ENCODE measurements at regions not wholly inside any gene's neighbourhood (a gene's known extent, or its start where the extent isn't known, plus 50 kb on each side); places are given as distances from the start of the nearest gene placed in this dataset.

DNA sequence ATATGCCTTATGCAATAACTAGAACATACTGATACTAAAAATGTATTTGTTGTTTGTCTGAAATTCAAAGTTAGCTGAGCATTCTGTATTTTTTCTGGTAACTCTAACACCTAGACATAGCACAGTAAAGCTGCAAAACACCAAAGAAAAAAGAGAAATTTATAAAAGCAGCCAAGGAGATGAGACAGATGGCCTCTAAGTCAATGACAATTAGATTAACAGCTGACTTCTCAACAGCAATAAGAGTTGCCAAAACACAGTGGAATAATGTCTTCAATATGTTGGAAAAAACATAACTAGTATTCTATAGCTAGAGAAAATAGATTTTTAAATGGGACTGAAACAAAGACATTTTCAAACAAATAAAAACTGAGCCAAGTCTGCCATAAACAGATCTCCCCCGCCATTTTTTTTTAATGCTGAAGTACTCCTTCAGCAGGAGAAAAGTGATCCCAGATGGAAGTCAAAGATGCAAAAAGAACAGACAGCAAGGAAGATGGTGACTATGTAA is 81.3 kb downstream of the SYF2 start:
- Histone ChIP-seq H3K36me3 (ENCODE audit: control insufficient read depth in 2 of 2, insufficient read depth in 2 of 2, low read length in 2 of 2) (no peaks in the 10 kb centered on the region), H3K27me3 (ENCODE audit: control insufficient read depth in 2 of 2, insufficient read depth in 2 of 2, low read length in 2 of 2) (no peaks in the 10 kb centered on the region), H3K4me3 (ENCODE audit: low read length in 2 of 2) (no peak overlapping the region)

DNA sequence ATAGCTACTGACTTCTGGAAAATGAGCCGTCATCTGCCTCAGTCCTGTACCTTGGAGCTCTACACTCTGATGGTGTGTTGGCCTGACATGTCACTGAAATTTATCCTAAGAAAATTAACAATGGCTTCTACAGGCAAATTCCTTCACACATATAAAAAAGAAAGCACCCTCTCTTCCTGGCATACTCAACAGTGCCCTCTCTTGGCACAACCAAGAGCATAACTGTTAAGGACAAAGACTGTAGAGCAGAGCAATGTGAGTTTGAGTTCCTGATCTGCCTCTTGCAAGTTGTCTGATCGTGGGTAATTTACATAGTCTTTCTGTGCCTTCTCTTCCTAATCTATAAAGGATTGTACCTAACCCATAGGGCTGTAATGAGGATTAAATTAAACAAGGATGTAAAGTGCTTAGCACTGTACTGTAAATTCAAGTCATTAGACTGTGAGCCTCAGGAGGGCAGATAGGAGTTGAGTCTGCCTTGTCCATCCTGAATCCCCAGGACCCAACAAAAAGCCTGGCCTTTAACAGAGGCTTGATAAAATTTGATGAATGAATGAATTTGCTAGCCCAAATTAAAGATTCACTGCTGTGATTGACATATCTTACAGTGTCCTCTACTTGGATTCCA is 83.5 kb downstream of the SYF2 start:
- H3K9ac ChIP-seq (ENCODE audit: low read depth in 1 of 2, low read length in 2 of 2) = no peak overlapping the region
- no peaks in the 10 kb centered on the region for H3K9me3 ChIP-seq (ENCODE audit: control insufficient read depth in 2 of 2, low read length in 2 of 2)
- H3K27me3 ChIP-seq (ENCODE audit: control insufficient read depth in 2 of 2, insufficient read depth in 2 of 2, low read length in 2 of 2) = no peaks in the 10 kb centered on the region
- no peaks in the 10 kb centered on the region for H3K36me3 ChIP-seq (ENCODE audit: control insufficient read depth in 2 of 2, insufficient read depth in 2 of 2, low read length in 2 of 2)
- no peak overlapping the region for H3K4me3 ChIP-seq (ENCODE audit: low read length in 2 of 2)
- H3K27ac ChIP-seq (ENCODE audit: low read depth in 2 of 2, low read length in 2 of 2) = no peak overlapping the region
- no peaks in the 10 kb centered on the region for H3K4me1 ChIP-seq (ENCODE audit: control insufficient read depth in 2 of 2, insufficient read depth in 2 of 2, low read length in 2 of 2)

More for the DNA sequence above, 81.3 kb downstream of the SYF2 start:
- H3K4me1 ChIP-seq (ENCODE audit: control insufficient read depth in 2 of 2, insufficient read depth in 2 of 2, low read length in 2 of 2) = no peaks in the 10 kb centered on the region
- no peaks in the 10 kb centered on the region for H3K9me3 ChIP-seq (ENCODE audit: control insufficient read depth in 2 of 2, low read length in 2 of 2)
- H3K27ac ChIP-seq (ENCODE audit: low read depth in 2 of 2, low read length in 2 of 2) = no peak overlapping the region
- H3K9ac ChIP-seq (ENCODE audit: low read depth in 1 of 2, low read length in 2 of 2) = no peak overlapping the region

DNA sequence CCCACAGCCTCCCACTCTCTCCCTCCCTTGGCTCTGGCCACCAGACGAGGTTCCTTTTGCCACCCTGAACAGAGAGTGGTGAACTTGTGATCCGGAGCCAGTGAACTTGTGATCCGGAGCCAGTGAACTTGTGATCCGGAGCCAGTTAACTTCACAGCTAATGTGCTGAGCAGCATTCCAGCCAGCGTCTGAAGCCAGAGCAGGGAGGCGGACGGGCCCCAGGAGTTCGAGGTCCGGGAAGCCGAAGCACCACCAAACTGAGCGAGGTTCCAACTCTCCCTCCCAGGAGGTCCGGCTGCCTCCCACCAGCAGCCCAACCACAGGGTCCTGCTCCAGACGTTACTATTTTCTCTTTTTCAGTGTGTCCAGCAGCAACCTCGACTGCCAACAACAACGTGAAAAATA is 85.8 kb downstream of the SYF2 start:
- H3K36me3 ChIP-seq (ENCODE audit: control insufficient read depth in 2 of 2, insufficient read depth in 2 of 2, low read length in 2 of 2) = no peaks in the 10 kb centered on the region
- no peaks in the 10 kb centered on the region for H3K4me1 ChIP-seq (ENCODE audit: control insufficient read depth in 2 of 2, insufficient read depth in 2 of 2, low read length in 2 of 2)
- H3K4me3 ChIP-seq (ENCODE audit: low read length in 2 of 2) = no peak overlapping the region
- H3K9me3 ChIP-seq (ENCODE audit: control insufficient read depth in 2 of 2, low read length in 2 of 2) = no peaks in the 10 kb centered on the region
- H3K9ac ChIP-seq (ENCODE audit: low read depth in 1 of 2, low read length in 2 of 2) = no peak overlapping the region
- no peaks in the 10 kb centered on the region for H3K27me3 ChIP-seq (ENCODE audit: control insufficient read depth in 2 of 2, insufficient read depth in 2 of 2, low read length in 2 of 2)
- no peak overlapping the region for H3K27ac ChIP-seq (ENCODE audit: low read depth in 2 of 2, low read length in 2 of 2)

DNA sequence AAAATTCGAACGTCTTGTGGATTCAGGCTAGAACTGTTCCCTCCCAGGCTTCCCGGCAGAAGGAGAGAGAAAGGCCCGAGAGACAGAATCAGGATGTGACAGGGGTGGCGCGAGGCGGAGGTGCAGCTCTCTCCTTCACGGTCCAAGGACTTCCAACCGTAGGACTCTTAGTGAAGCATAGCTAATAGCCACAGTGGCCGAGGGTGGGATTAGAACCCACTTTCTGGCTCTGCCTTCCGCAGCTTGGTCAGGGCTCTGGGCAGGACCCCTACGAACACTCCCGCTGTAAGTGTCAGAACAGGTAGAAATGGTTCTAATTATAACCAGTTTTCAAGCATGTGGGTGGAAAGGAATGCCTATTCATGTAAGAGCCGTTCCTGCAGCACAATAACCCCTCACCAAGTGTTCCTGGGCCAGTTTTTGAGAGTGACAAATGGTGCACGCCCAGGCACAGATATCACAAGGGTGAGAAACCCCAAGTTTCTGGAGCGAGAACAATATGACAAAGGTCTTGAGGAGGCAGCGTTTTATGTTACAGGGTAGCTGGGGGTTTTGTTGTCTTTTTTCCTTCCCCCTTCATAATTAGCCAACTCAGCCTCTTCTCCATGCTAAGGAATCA is 86.4 kb downstream of the SYF2 start:
- H3K4me3 ChIP-seq (ENCODE audit: low read length in 2 of 2) = no peak overlapping the region
- no peak overlapping the region for H3K27ac ChIP-seq (ENCODE audit: low read depth in 2 of 2, low read length in 2 of 2)
- H3K27me3 ChIP-seq (ENCODE audit: control insufficient read depth in 2 of 2, insufficient read depth in 2 of 2, low read length in 2 of 2) = no peaks in the 10 kb centered on the region
- H3K9ac ChIP-seq (ENCODE audit: low read depth in 1 of 2, low read length in 2 of 2) = no peak overlapping the region
- H3K9me3 ChIP-seq (ENCODE audit: control insufficient read depth in 2 of 2, low read length in 2 of 2) = no peaks in the 10 kb centered on the region
- no peaks in the 10 kb centered on the region for H3K4me1 ChIP-seq (ENCODE audit: control insufficient read depth in 2 of 2, insufficient read depth in 2 of 2, low read length in 2 of 2)
- H3K36me3 ChIP-seq (ENCODE audit: control insufficient read depth in 2 of 2, insufficient read depth in 2 of 2, low read length in 2 of 2) = no peaks in the 10 kb centered on the region

DNA sequence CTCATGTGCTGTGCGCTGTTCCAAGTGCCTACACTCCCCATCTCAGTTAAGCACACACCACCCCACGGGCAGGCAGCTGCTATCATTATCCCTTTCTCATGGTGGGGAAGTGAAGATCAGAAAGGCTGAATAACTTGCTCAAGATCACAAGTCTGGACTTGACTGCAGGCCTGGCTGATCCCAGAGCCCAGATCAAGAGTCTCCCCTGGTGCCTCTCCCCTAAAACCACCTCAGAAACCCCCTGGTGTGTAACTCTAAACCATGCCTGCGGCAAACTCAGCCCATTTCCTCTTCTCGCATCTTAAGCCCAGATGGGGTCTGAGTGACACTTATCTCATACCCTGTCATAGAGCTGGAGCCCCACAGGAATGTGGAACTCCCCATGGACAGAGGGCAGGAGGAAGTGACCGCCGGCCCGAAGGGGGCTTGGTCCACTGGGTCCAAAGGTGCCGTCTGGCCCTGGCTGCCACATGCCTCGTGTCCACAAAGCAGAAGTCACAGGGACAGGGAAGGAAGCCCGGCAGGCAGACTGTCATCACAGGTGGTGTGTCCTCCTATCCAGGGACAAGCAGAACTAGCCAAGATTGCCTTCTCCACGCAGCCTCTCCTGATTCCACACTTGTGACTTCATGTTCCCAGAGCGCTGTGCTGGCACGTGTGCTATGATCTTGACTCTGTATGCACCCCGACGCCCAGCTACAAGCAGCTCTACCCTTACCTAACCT is 92.1 kb downstream of the SYF2 start:
- H3K36me3 ChIP-seq (ENCODE audit: control insufficient read depth in 2 of 2, insufficient read depth in 2 of 2, low read length in 2 of 2) = no peaks in the 10 kb centered on the region
- H3K27me3 ChIP-seq (ENCODE audit: control insufficient read depth in 2 of 2, insufficient read depth in 2 of 2, low read length in 2 of 2) = peaks cover 0 to 6% of the 10 kb centered on the region in 2 donors
- no peak overlapping the region for H3K27ac ChIP-seq (ENCODE audit: low read depth in 2 of 2, low read length in 2 of 2)
- no peaks in the 10 kb centered on the region for H3K4me1 ChIP-seq (ENCODE audit: control insufficient read depth in 2 of 2, insufficient read depth in 2 of 2, low read length in 2 of 2)
- H3K4me3 ChIP-seq (ENCODE audit: low read length in 2 of 2) = no peak overlapping the region
- H3K9me3 ChIP-seq (ENCODE audit: control insufficient read depth in 2 of 2, low read length in 2 of 2) = no peaks in the 10 kb centered on the region
- no peak overlapping the region for H3K9ac ChIP-seq (ENCODE audit: low read depth in 1 of 2, low read length in 2 of 2)

DNA sequence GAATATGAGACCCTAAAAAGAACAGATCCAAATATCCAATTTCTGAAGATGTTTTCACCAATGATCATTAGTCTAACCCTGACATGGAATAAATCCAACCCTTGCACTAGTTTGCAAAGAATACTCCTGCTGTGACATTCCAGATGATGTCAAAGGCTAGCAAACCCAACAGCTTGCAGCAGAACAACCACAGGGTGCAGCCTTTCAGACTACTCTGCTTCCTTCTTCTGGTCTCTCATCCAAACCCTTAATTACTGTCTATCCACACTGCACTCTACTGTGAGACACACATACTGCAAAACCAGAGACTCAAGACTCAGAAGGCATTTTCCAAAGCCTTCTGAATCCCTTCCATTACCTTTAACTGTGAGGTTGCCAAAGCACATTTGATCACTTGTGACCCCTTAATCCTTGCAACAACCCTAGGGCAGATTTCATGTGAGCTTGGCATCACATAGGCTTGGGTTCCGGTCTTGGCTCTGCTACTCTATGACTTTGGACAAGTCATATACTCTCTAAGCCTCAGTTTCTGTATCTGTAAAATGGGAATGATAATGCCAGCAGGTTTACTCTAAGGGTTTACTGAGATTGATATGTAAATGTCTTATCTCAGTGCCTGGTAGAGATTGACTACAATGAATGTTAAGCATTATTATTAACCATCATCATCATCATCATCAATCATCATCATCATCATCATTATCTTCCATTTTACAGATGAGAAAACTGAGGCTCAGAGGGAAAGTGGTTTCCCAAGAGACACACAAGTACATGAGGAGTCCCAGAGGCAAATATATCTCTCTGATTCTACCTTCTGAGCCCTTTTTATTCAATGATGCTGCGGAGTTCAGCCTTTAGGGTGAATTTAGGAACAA is 94.5 kb downstream of the SYF2 start:
- H3K4me1 ChIP-seq (ENCODE audit: control insufficient read depth in 2 of 2, insufficient read depth in 2 of 2, low read length in 2 of 2) = no peaks in the 10 kb centered on the region
- H3K4me3 ChIP-seq (ENCODE audit: low read length in 2 of 2) = no peak overlapping the region
- H3K27ac ChIP-seq (ENCODE audit: low read depth in 2 of 2, low read length in 2 of 2) = no peak overlapping the region
- H3K36me3 ChIP-seq (ENCODE audit: control insufficient read depth in 2 of 2, insufficient read depth in 2 of 2, low read length in 2 of 2) = no peaks in the 10 kb centered on the region
- no peak overlapping the region for H3K9ac ChIP-seq (ENCODE audit: low read depth in 1 of 2, low read length in 2 of 2)
- H3K27me3 ChIP-seq (ENCODE audit: control insufficient read depth in 2 of 2, insufficient read depth in 2 of 2, low read length in 2 of 2) = peaks cover 2 to 6% of the 10 kb centered on the region in 2 donors
- no peaks in the 10 kb centered on the region for H3K9me3 ChIP-seq (ENCODE audit: control insufficient read depth in 2 of 2, low read length in 2 of 2)

DNA sequence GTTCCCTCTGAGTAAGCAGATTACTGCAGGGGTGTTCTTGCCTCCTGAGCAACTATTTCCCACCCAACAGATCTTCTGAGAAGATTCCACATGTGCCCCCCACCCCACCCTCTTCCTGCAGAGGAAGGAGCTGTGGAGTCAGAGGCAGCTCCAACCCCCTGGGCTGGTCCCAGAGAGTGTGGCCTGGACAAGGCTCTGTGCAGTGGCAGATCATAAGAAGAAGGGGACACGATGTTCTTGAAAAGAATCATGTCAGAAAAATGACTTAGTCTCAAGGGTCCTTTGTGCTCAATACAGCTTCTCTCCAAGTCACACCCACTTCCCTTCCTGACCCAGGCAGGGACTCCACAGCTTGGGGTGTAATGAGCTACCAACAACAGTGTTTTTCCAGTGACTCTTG is 95.2 kb downstream of the SYF2 start:
- no peaks in the 10 kb centered on the region for H3K36me3 ChIP-seq (ENCODE audit: control insufficient read depth in 2 of 2, insufficient read depth in 2 of 2, low read length in 2 of 2)
- H3K9me3 ChIP-seq (ENCODE audit: control insufficient read depth in 2 of 2, low read length in 2 of 2) = no peaks in the 10 kb centered on the region
- H3K4me1 ChIP-seq (ENCODE audit: control insufficient read depth in 2 of 2, insufficient read depth in 2 of 2, low read length in 2 of 2) = no peaks in the 10 kb centered on the region
- H3K4me3 ChIP-seq (ENCODE audit: low read length in 2 of 2) = no peak overlapping the region
- H3K27ac ChIP-seq (ENCODE audit: low read depth in 2 of 2, low read length in 2 of 2) = no peak overlapping the region
- no peak overlapping the region for H3K9ac ChIP-seq (ENCODE audit: low read depth in 1 of 2, low read length in 2 of 2)
- H3K27me3 ChIP-seq (ENCODE audit: control insufficient read depth in 2 of 2, insufficient read depth in 2 of 2, low read length in 2 of 2) = peaks cover 2 to 6% of the 10 kb centered on the region in 2 donors

DNA sequence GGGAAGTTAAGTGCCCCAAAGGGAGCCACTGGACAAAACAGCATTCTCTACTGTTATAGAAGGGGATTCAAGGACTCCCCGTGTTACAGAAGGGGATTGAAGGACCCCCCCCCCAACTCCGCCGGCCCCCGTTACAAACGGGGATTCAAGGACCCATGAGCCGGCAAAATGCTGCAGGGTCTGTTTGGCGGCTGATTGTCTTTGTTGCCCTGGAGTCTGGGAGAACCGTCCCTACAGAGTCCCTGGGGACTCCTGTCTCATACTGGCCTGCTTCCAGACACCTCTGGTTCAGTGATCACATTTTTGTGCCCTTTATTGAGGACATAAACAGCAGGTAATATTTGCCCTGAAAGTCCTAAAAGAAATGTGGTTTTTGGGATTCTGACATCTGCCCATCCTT is 96.4 kb downstream of the SYF2 start:
- H3K27ac ChIP-seq (ENCODE audit: low read depth in 2 of 2, low read length in 2 of 2) = no peak overlapping the region
- peaks cover 2 to 6% of the 10 kb centered on the region in 2 donors for H3K27me3 ChIP-seq (ENCODE audit: control insufficient read depth in 2 of 2, insufficient read depth in 2 of 2, low read length in 2 of 2)
- H3K9me3 ChIP-seq (ENCODE audit: control insufficient read depth in 2 of 2, low read length in 2 of 2) = no peaks in the 10 kb centered on the region
- no peak overlapping the region for H3K9ac ChIP-seq (ENCODE audit: low read depth in 1 of 2, low read length in 2 of 2)
- H3K36me3 ChIP-seq (ENCODE audit: control insufficient read depth in 2 of 2, insufficient read depth in 2 of 2, low read length in 2 of 2) = no peaks in the 10 kb centered on the region
- H3K4me3 ChIP-seq (ENCODE audit: low read length in 2 of 2) = no peak overlapping the region
- no peaks in the 10 kb centered on the region for H3K4me1 ChIP-seq (ENCODE audit: control insufficient read depth in 2 of 2, insufficient read depth in 2 of 2, low read length in 2 of 2)

DNA sequence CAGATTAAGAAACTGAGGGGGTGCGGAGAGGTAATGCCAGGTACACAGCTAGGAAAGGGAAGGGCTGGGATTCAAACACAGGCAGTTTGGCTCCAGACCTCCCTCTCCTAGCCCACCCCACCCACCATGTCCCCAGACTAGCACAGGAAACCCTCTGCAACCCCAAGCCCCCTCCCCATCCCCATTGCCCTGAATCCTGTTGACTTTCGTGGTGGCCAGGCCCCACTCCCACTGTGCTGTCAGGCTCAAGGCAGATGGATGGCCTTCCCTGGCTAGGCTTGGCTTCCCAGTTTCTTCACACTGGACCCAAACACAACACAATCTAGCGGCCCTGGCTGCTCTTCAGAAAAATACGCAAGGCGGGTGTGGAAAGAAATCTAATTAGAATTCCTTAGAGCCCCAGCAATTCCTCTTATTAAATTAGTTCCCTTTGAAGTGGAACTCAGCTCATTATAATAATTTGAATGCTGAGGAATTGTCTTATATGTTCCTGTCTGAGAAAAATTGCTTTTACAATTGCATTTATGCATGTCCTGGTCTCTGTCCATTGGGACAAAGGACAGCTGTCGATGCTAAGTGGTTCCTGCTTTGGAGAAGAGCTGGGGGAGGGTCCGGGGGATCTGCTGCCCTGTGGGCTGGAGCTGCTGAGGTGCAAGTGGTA is 97.4 kb downstream of the SYF2 start:
- no peaks in the 10 kb centered on the region for H3K9me3 ChIP-seq (ENCODE audit: control insufficient read depth in 2 of 2, low read length in 2 of 2)
- H3K36me3 ChIP-seq (ENCODE audit: control insufficient read depth in 2 of 2, insufficient read depth in 2 of 2, low read length in 2 of 2) = no peaks in the 10 kb centered on the region
- H3K27me3 ChIP-seq (ENCODE audit: control insufficient read depth in 2 of 2, insufficient read depth in 2 of 2, low read length in 2 of 2) = peaks cover 2 to 3% of the 10 kb centered on the region in 2 donors
- no peak overlapping the region for H3K4me3 ChIP-seq (ENCODE audit: low read length in 2 of 2)
- H3K9ac ChIP-seq (ENCODE audit: low read depth in 1 of 2, low read length in 2 of 2) = no peak overlapping the region
- H3K4me1 ChIP-seq (ENCODE audit: control insufficient read depth in 2 of 2, insufficient read depth in 2 of 2, low read length in 2 of 2) = no peaks in the 10 kb centered on the region
- no peak overlapping the region for H3K27ac ChIP-seq (ENCODE audit: low read depth in 2 of 2, low read length in 2 of 2)
